ENCODE measurements at regions not wholly inside any gene's neighbourhood (a gene's known extent, or its start where the extent isn't known, plus 50 kb on each side); places are given as distances from the start of the nearest gene placed in this dataset.
A peak's percentile ranks its signal among the peaks of the same experiment; 100 is the strongest.
"Not testable (repeated sequence)": the region's sequence is repeated elsewhere in the genome, so short reads cannot be mapped to it uniquely, and the experiment has no call there.

- no peak for DNase-seq
Observed at GRCh38 chr21:19541602-19542001, 1138.0 kb upstream of the TMPRSS15 start.

GRCh38 chr21:19544493-19544892 is 1140.9 kb upstream of the TMPRSS15 start:
- not testable (repeated sequence) for DNase-seq

- peak; percentile 42 for DNase-seq
Observed at GRCh38 chr21:19547951-19548840, 1144.6 kb upstream of the TMPRSS15 start.

GRCh38 chr21:19553919-19554615 is 1150.5 kb upstream of the TMPRSS15 start:
- DNase-seq, result peak; percentile 47

- no peak for DNase-seq
Observed at GRCh38 chr21:19557046-19557445, 1153.5 kb upstream of the TMPRSS15 start.

GRCh38 chr21:19557488-19557887 is 1153.9 kb upstream of the TMPRSS15 start:
- DNase-seq, result no peak

- no peak for DNase-seq
Observed at GRCh38 chr21:19565587-19565986, 1162.0 kb upstream of the TMPRSS15 start.

- DNase-seq, result no peak
Observed at GRCh38 chr21:19566975-19567374, 1163.4 kb upstream of the TMPRSS15 start.

GRCh38 chr21:19577381-19577780 is 1173.8 kb upstream of the TMPRSS15 start:
- no peak for DNase-seq

- peak; percentile 61 for DNase-seq
Observed at GRCh38 chr21:19590044-19590443, 1186.5 kb upstream of the TMPRSS15 start.

- no peak for DNase-seq
Observed at GRCh38 chr21:19603011-19603593, 1199.5 kb upstream of the TMPRSS15 start.

- DNase-seq, result peak; percentile 51
Observed at GRCh38 chr21:19608101-19608621, 1204.6 kb upstream of the TMPRSS15 start.

GRCh38 chr21:19609611-19610010 is 1206.0 kb upstream of the TMPRSS15 start:
- DNase-seq, result no peak

- DNase-seq, result no peak
Observed at GRCh38 chr21:19621837-19622496, 1218.4 kb upstream of the TMPRSS15 start.

- no peak for DNase-seq
Observed at GRCh38 chr21:19640964-19641363, 1237.4 kb upstream of the TMPRSS15 start.

GRCh38 chr21:19648391-19648790 is 1244.8 kb upstream of the TMPRSS15 start:
- DNase-seq, result no peak

- DNase-seq, result peak; percentile 1
Observed at GRCh38 chr21:19683492-19683891, 1279.9 kb upstream of the TMPRSS15 start.

GRCh38 chr21:19684328-19684727 is 1280.7 kb upstream of the TMPRSS15 start:
- no peak for DNase-seq

GRCh38 chr21:19692231-19692630 is 1288.6 kb upstream of the TMPRSS15 start:
- DNase-seq, result no peak

GRCh38 chr21:19695796-19696195 is 1292.2 kb upstream of the TMPRSS15 start:
- DNase-seq, result no peak

- no peak for DNase-seq
Observed at GRCh38 chr21:19700476-19700875, 1296.9 kb upstream of the TMPRSS15 start.

GRCh38 chr21:19702726-19703125 is 1295.5 kb upstream of the NCAM2 start:
- DNase-seq, result no peak

- no peak for DNase-seq
Observed at GRCh38 chr21:19704832-19705231, 1293.4 kb upstream of the NCAM2 start.

Measured in NCI-H748 treated with DMSO at 0.1 percent for 48 hours (cell line).